ENCODE measurements at regions not wholly inside any gene's neighbourhood (a gene's known extent, or its start where the extent isn't known, plus 50 kb on each side); places are given as distances from the start of the nearest gene placed in this dataset.

DNA sequence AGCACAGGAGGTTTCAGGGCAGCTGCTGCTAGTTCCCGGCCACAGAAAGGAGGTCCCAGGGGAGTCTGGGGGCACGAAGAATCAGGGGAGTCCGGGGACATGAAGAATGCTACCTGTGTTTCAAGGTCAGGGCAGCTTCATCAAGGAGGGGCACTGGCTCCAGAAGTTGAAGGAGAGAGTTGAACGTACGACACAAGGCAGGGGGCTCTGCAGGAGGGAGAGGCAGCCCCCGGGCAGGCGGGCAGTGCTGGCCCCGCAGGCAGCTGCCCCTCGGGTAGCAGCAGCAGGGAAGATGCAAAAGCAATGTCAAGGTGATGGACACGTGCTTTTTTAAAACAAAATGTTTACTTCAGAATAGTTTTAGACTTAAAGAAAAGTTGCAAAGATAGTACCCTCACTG is 134.7 kb upstream of the RNF32 start:
- TF ChIP-seq EP300 (IDR thresholded peaks at IDR 0.05), result no peak
- TF ChIP-seq, protein P1, sequence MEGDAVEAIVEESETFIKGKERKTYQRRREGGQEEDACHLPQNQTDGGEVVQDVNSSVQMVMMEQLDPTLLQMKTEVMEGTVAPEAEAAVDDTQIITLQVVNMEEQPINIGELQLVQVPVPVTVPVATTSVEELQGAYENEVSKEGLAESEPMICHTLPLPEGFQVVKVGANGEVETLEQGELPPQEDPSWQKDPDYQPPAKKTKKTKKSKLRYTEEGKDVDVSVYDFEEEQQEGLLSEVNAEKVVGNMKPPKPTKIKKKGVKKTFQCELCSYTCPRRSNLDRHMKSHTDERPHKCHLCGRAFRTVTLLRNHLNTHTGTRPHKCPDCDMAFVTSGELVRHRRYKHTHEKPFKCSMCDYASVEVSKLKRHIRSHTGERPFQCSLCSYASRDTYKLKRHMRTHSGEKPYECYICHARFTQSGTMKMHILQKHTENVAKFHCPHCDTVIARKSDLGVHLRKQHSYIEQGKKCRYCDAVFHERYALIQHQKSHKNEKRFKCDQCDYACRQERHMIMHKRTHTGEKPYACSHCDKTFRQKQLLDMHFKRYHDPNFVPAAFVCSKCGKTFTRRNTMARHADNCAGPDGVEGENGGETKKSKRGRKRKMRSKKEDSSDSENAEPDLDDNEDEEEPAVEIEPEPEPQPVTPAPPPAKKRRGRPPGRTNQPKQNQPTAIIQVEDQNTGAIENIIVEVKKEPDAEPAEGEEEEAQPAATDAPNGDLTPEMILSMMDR (IDR thresholded peaks at IDR 0.05), result no peak
- TF ChIP-seq POLR2A (IDR thresholded peaks at IDR 0.05), result no peak

Data from upper lobe of left lung (tissue), 4 donors.